ENCODE measurements at regions not wholly inside any gene's neighbourhood (a gene's known extent, or its start where the extent isn't known, plus 50 kb on each side); places are given as distances from the start of the nearest gene placed in this dataset.

GRCh38 chr13:83221813-83222241 lies 660.4 kb downstream of the SLITRK1 start:
- no peak for TF ChIP-seq CTCF (IDR thresholded peaks at IDR 0.05)
- TF ChIP-seq POLR2A (IDR thresholded peaks at IDR 0.05): no peak
